A673 (cell line): ENCODE measurements at regions not wholly inside any gene's neighbourhood (a gene's known extent, or its start where the extent isn't known, plus 50 kb on each side); places are given as distances from the start of the nearest gene placed in this dataset.

Experiments used
- BruUV-seq: library from RNA; stranded (reverse); fragments of 400-500 nt; replicated peaks from 2 replicates; lab custom pipeline; 2021; lab: Mats Ljungman, UMichigan
- CTCF ChIA-PET: fragments of 300-600 bp; sonication (Branson Sonifier 250); formaldehyde crosslinking; loops from one replicate; lab custom pipeline; 2022; ENCODE audit warnings: antibody characterized with exemption; lab: Charles Lee
- POLR2A ChIA-PET: fragments of 300-600 bp; sonication (Branson Sonifier 250); formaldehyde crosslinking; loops from one replicate; lab custom pipeline; 2022; ENCODE audit warnings: antibody characterized with exemption; ENCODE audit not compliant: low non-redundant PET; lab: Charles Lee
- DNase-seq: peaks from one replicate; pipeline ENCODE4 v3.0.0-alpha.2; 2015; ENCODE audit warnings: low spot score
- H3K27ac ChIP-seq: fragments of 200-600 bp; sonication (generic); 2 replicates; pipeline ENCODE4 v1.5.1; 2016; ENCODE audit warnings: mixed run types, low read depth, mild to moderate bottlenecking, mixed read lengths, antibody characterized with exemption, low read length; ENCODE audit not compliant: poor library complexity, severe bottlenecking
- H3K27me3 ChIP-seq: fragments of 200-600 bp; sonication (generic); replicated peaks from 2 replicates; pipeline ENCODE4 v1.6.1; 2017; ENCODE audit warnings: mixed run types, low read depth, mild to moderate bottlenecking, mixed read lengths, antibody characterized with exemption, low read length; ENCODE audit not compliant: insufficient read depth, poor library complexity
- H3K36me3 ChIP-seq: fragments of 200-600 bp; sonication (generic); 2 replicates; pipeline ENCODE4 v1.6.1; 2016; ENCODE audit warnings: mixed run types, mild to moderate bottlenecking, mixed read lengths, antibody characterized with exemption, low read length; ENCODE audit not compliant: insufficient read depth, poor library complexity, severe bottlenecking
- H3K4me1 ChIP-seq: fragments of 200-600 bp; sonication (generic); 2 replicates; pipeline ENCODE4 v1.6.1; 2017; ENCODE audit warnings: mixed run types, mild to moderate bottlenecking, mixed read lengths, antibody characterized with exemption, low read length; ENCODE audit not compliant: insufficient read depth, poor library complexity, severe bottlenecking
- H3K4me3 ChIP-seq: fragments of 200-600 bp; sonication (generic); 2 replicates; pipeline ENCODE4 v1.5.1; 2016; ENCODE audit warnings: low read depth, mixed run types, mild to moderate bottlenecking, mixed read lengths, low read length; ENCODE audit not compliant: poor library complexity, severe bottlenecking
- H3K9me3 ChIP-seq: fragments of 200-600 bp; sonication (generic); 2 replicates; pipeline ENCODE4 v1.6.1; 2016; ENCODE audit warnings: mixed run types, low read depth, mild to moderate bottlenecking, mixed read lengths, antibody characterized with exemption, low read length; ENCODE audit not compliant: poor library complexity, severe bottlenecking
- EZH2 ChIP-seq: fragments of 200-600 bp; sonication (generic); IDR thresholded peaks from 2 replicates; pipeline ENCODE4 v1.6.1; 2017; ENCODE audit warnings: borderline replicate concordance, low read depth, mild to moderate bottlenecking, mixed read lengths, antibody characterized with exemption, low read length; ENCODE audit not compliant: poor library complexity, severe bottlenecking
- intact Hi-C: fragments of 100-400 bp; cut with micrococcal nuclease; formaldehyde crosslinking; loops from one replicate; pipeline ENCODE4 v1.10.0; 2022; ENCODE audit not compliant: unreplicated experiment
- TF ChIP-seq, protein P1 (sequence below): fragments of 300-800, 200-600 bp; sonication (generic); conservative IDR thresholded peaks from 2 replicates; pipeline ENCODE4 v1.5.1; 2017; ENCODE audit warnings: low read depth, mild to moderate bottlenecking, antibody characterized with exemption, low read length, moderate library complexity, mixed read lengths

DNA sequence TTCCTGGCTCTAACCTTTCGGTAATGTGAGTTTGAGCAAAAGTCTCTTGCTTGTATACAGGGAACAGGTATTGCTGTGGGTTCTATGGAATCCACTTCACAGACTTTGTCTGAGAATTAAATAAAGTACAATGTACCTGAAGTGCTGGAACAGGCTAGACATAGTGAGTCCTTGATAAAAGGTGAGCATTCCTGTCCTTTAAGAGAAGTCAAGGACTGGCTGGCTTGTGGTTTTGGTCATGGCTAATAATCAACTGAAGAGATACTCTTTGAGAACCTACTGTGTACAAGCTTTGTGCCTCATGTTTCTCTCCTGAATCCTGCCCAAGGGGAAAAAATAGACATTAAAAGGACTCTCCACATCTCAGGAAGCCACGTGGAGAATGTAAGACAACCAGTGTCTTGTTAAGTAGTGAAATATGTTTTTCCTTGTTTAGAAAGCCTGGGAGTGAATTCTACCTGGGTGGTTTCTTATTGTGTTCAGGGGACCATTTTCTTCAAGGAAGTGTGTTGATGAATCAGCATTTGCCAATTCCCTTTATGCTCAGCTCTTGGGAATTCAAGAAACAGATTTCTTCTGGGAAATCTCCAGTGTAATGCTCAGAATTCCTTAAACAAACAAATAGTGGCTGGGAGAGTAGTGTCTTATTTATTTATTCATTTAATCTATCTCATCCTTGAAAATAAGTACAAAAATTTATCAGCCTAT, 55.2 kb upstream of the PLD5 start:
- POLR2A ChIA-PET, result no interaction called here
- Histone ChIP-seq H3K27ac (no peak overlapping the region), H3K4me1 (no peaks in the 10 kb centered on the region), H3K4me3 (no peak overlapping the region), H3K9me3 (no peaks in the 10 kb centered on the region), H3K27me3 (no peaks in the 10 kb centered on the region), H3K36me3 (no peaks in the 10 kb centered on the region)
- CTCF ChIA-PET, result no interaction called here
- no TSS peak for BruUV-seq
- TF ChIP-seq, protein P1, sequence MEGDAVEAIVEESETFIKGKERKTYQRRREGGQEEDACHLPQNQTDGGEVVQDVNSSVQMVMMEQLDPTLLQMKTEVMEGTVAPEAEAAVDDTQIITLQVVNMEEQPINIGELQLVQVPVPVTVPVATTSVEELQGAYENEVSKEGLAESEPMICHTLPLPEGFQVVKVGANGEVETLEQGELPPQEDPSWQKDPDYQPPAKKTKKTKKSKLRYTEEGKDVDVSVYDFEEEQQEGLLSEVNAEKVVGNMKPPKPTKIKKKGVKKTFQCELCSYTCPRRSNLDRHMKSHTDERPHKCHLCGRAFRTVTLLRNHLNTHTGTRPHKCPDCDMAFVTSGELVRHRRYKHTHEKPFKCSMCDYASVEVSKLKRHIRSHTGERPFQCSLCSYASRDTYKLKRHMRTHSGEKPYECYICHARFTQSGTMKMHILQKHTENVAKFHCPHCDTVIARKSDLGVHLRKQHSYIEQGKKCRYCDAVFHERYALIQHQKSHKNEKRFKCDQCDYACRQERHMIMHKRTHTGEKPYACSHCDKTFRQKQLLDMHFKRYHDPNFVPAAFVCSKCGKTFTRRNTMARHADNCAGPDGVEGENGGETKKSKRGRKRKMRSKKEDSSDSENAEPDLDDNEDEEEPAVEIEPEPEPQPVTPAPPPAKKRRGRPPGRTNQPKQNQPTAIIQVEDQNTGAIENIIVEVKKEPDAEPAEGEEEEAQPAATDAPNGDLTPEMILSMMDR, result no peak
- no peak for TF ChIP-seq EZH2
- no peak for DNase-seq
- intact Hi-C loops, result no loop called here
